Right lobe of liver (tissue), 6 donors: ENCODE measurements at regions not wholly inside any gene's neighbourhood (a gene's known extent, or its start where the extent isn't known, plus 50 kb on each side); places are given as distances from the start of the nearest gene placed in this dataset.

Source experiments
- ATAC-seq, 4 donors: fragments of 200-7000 bp; cut with Tn5 transposase; one replicate each; pipeline ENCODE4 v1.9.1; 2020; ENCODE audit warnings: mild to moderate bottlenecking in 4 of 4, moderate library complexity in 4 of 4
- DNase-seq, 3 donors: peaks; one replicate each; pipeline ENCODE4 v3.0.0-alpha.2; 2020
- H3K27ac ChIP-seq, 3 donors: fragments of 200-600 bp; one replicate each; pipeline ENCODE4 v1.8.0; 2022
- H3K27me3 ChIP-seq, 2 donors: fragments of 200-600 bp; one replicate each; pipeline ENCODE4 v1.8.0; 2022
- H3K36me3 ChIP-seq, 4 donors: fragments of 200-600 bp; sonication (generic) in 1 of 4; one replicate each; pipeline versions ENCODE4 v1.5.1 to v1.8.0; 2017 to 2022; ENCODE audit warnings: control low read depth in 1 of 4
- H3K4me1 ChIP-seq, 4 donors: fragments of 200-600 bp; sonication (generic) in 1 of 4; one replicate each; pipeline versions ENCODE4 v1.5.1 to v1.8.0; 2017 to 2022; ENCODE audit warnings: control low read depth in 1 of 4
- H3K4me3 ChIP-seq, 3 donors: fragments of 200-600 bp; one replicate each; pipeline ENCODE4 v1.8.0; 2022
- H3K9me3 ChIP-seq, 4 donors: fragments of 200-600 bp; sonication (generic) in 1 of 4; one replicate each; pipeline versions ENCODE4 v1.5.1 to v1.8.0; 2017 to 2022; ENCODE audit warnings: control low read depth in 1 of 4
- POLR2A ChIP-seq: fragments of 450-650 bp; IDR thresholded peaks from one replicate; pipeline ENCODE4 v1.6.1; 2017; ENCODE audit warnings: antibody characterized with exemption, mild to moderate bottlenecking
- WGBS: methylation state at CpG from one replicate; pipeline ENCODE4 v1.1.6; 2018; ENCODE audit warnings: low coverage, low lambda C conversion rate; ENCODE audit not compliant: insufficient coverage; ENCODE audit errors: missing lambda C conversion rate; 5-methylcytosine and 5-hydroxymethylcytosine counted together
- intact Hi-C, 2 donors: fragments of 100-400 bp; cut with DNase I; formaldehyde crosslinking; loops; one replicate each; pipeline versions ENCODE4 v1.11.2 to v1.14.1; 2022
- TF ChIP-seq, protein P1 (sequence below), 4 donors: fragments of 200-600 bp in 3 of 4; fragments of 450-650 bp in 1 of 4; IDR thresholded peaks; one replicate each; pipeline versions ENCODE4 v1.5.1 to v1.8.0; 2016 to 2022; ENCODE audit warnings: antibody characterized with exemption in 4 of 4, mild to moderate bottlenecking in 2 of 4
- donor health status: DM: no; HTN: yes; CAD: no.
- donor health status: DM: no; HTN: no; CAD: no.
- donor health status: DM: no; HTN: no; CAD: no.
- donor health status: DM: no; HTN: yes; CAD: no.
- donor health status: DM: no; HTN: yes; CAD: no.

DNA sequence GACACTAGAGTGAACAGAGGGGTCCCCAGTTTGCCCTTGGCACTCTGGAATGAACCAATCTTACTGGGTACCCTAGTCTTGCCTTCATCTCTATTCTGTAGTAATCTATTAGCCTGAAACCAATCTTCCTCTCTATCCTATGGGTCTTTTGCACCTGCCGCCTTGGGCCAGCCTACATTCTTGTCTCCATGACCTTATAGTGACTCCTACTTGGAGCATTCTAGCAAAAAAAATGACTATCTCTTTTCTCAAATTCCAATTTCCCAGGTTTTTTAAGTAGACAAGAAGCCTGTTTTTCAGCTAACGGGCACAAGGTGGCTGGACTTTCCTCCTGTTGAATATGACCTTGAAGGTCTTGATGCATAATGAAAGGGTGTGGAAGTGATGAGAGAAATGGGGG, 568.7 kb downstream of the TRAM1L1 start:
- no peak for TF ChIP-seq POLR2A
- H3K27ac ChIP-seq = no peak overlapping the region
- H3K36me3 ChIP-seq = no peaks in the 10 kb centered on the region
- DNase-seq = no peak
- no peaks in the 10 kb centered on the region for H3K27me3 ChIP-seq
- intact Hi-C loops = no loop called here
- H3K4me3 ChIP-seq = no peak overlapping the region
- H3K9me3 ChIP-seq = no peaks in the 10 kb centered on the region
- WGBS = 35% methylated on average over 2 of the region's 2 CpGs
- no peak for ATAC-seq
- no peaks in the 10 kb centered on the region for H3K4me1 ChIP-seq

- no peaks in the 10 kb centered on the region for H3K27me3 ChIP-seq
- no peak for ATAC-seq
- 43% methylated on average over 1 of the region's 1 CpG for WGBS
- intact Hi-C loops = no loop called here
- no peaks in the 10 kb centered on the region for H3K9me3 ChIP-seq
- H3K27ac ChIP-seq = no peak overlapping the region
- H3K36me3 ChIP-seq = no peaks in the 10 kb centered on the region
- TF ChIP-seq POLR2A = no peak
- TF ChIP-seq, protein P1, sequence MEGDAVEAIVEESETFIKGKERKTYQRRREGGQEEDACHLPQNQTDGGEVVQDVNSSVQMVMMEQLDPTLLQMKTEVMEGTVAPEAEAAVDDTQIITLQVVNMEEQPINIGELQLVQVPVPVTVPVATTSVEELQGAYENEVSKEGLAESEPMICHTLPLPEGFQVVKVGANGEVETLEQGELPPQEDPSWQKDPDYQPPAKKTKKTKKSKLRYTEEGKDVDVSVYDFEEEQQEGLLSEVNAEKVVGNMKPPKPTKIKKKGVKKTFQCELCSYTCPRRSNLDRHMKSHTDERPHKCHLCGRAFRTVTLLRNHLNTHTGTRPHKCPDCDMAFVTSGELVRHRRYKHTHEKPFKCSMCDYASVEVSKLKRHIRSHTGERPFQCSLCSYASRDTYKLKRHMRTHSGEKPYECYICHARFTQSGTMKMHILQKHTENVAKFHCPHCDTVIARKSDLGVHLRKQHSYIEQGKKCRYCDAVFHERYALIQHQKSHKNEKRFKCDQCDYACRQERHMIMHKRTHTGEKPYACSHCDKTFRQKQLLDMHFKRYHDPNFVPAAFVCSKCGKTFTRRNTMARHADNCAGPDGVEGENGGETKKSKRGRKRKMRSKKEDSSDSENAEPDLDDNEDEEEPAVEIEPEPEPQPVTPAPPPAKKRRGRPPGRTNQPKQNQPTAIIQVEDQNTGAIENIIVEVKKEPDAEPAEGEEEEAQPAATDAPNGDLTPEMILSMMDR (IDR thresholded peaks at IDR 0.05) = no peak
- DNase-seq = no peak
- no peak overlapping the region for H3K4me3 ChIP-seq
- no peaks in the 10 kb centered on the region for H3K4me1 ChIP-seq
Measured at GRCh38 chr4:116515959-116516358, 569.4 kb downstream of the TRAM1L1 start.

DNA sequence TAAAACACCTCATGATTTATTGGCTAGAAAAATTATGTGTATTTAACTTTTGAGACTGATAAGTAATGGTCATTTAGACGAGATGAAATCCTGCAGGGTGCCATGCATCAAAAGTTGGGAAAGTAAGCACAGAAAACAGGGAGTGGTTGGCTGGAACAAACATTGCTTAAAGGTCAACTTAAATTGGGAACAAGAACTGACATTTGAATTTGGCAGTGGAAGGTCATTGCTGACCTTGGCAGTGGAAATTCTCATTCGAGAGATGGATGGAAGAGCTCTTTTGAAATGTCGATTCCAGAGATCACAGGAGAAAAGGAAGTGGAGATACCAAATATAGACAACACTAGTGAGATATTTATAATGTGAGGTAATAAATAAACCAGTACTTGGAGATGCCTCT, 572.8 kb downstream of the TRAM1L1 start:
- 20% methylated on average over 3 of the region's 3 CpGs for WGBS
- no peaks in the 10 kb centered on the region for H3K36me3 ChIP-seq
- H3K4me1 ChIP-seq = no peaks in the 10 kb centered on the region
- no peaks in the 10 kb centered on the region for H3K9me3 ChIP-seq
- DNase-seq (no peak), ATAC-seq (no peak)
- no peaks in the 10 kb centered on the region for H3K27me3 ChIP-seq
- TF ChIP-seq, protein P1 (IDR thresholded peaks at IDR 0.05) = no peak
- no peak for TF ChIP-seq POLR2A
- H3K27ac ChIP-seq = no peak overlapping the region
- no peak overlapping the region for H3K4me3 ChIP-seq
- intact Hi-C loops = no loop called here

DNA sequence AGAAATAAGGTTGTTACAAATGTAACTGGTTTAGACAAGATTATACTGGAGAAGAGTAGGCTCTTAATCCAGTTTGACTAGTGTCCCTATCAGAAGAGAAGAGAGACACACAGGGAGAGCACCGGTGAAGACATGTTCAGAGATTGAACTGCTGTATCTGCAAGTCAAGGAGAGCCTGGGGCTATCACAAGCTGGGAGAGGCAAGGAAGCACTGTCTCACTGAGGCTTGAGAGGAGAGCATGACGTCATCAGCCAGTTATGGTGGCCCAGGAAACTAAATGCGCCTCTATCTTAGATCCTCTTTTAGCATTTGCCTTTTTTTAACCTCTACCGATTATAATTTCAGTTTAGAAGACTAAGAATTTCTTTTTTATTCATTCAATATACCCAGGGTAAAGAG, 583.4 kb downstream of the TRAM1L1 start:
- H3K4me1 ChIP-seq = no peaks in the 10 kb centered on the region

GRCh38 chr4:116500225-116500624, 585.2 kb downstream of the TRAM1L1 start:
- H3K4me3 ChIP-seq = no peak overlapping the region
- intact Hi-C loops = no loop called here

More for the DNA sequence above, 583.4 kb downstream of the TRAM1L1 start:
- Histone ChIP-seq H3K36me3 (no peaks in the 10 kb centered on the region), H3K9me3 (no peaks in the 10 kb centered on the region), H3K27ac (no peak overlapping the region), H3K4me3 (no peak overlapping the region), H3K27me3 (no peaks in the 10 kb centered on the region)
- intact Hi-C loops = no loop called here
- no peak for TF ChIP-seq POLR2A
- TF ChIP-seq, protein P1 (IDR thresholded peaks at IDR 0.05) = no peak
- DNase-seq (no peak), ATAC-seq (no peak)
- 43% methylated on average over 4 of the region's 4 CpGs for WGBS

More at GRCh38 chr4:116500225-116500624, 585.2 kb downstream of the TRAM1L1 start:
- DNase-seq = no peak
- no peak for ATAC-seq
- 41% methylated on average over 2 of the region's 2 CpGs for WGBS
- Histone ChIP-seq H3K27ac (no peak overlapping the region), H3K27me3 (no peaks in the 10 kb centered on the region), H3K9me3 (no peaks in the 10 kb centered on the region), H3K36me3 (no peaks in the 10 kb centered on the region), H3K4me1 (no peaks in the 10 kb centered on the region)
- TF ChIP-seq, protein P1 (IDR thresholded peaks at IDR 0.05) = no peak
- no peak for TF ChIP-seq POLR2A
